GM23338 (cell line): ENCODE measurements at regions not wholly inside any gene's neighbourhood (a gene's known extent, or its start where the extent isn't known, plus 50 kb on each side); places are given as distances from the start of the nearest gene placed in this dataset.

ENCODE experiments used
- ATAC-seq: fragments of 200-7000 bp; cut with Tn5 transposase; 3 replicates; pipeline ENCODE4 v1.9.1; 2020
- DNase-seq: peaks from one replicate; pipeline ENCODE4 v3.0.0-alpha.2; 2015; ENCODE audit warnings: low spot score
- H2AFZ ChIP-seq: fragments of 200-600 bp; sonication (generic); 2 replicates; pipeline ENCODE4 v1.8.0; 2016; ENCODE audit warnings: antibody characterized with exemption, mild to moderate bottlenecking, moderate library complexity
- H3F3A ChIP-seq: fragments of 200-600 bp; sonication (generic); replicated peaks from 2 replicates; pipeline ENCODE4 v1.8.0; 2017; ENCODE audit warnings: antibody characterized with exemption, mixed run types, low read depth
- H3K27ac ChIP-seq: fragments of 200-600 bp; sonication (generic); 2 replicates; pipeline ENCODE4 v1.6.1; 2016; ENCODE audit warnings: low read depth
- H3K27me3 ChIP-seq: fragments of 200-600 bp; sonication (generic); 2 replicates; pipeline ENCODE4 v1.8.0; 2016; ENCODE audit warnings: mild to moderate bottlenecking, mixed run types, moderate library complexity; ENCODE audit not compliant: insufficient read depth
- H3K36me3 ChIP-seq: fragments of 200-600 bp; sonication (generic); 2 replicates; pipeline ENCODE4 v1.8.0; 2016; ENCODE audit warnings: mild to moderate bottlenecking; ENCODE audit not compliant: insufficient read depth
- H3K4me1 ChIP-seq: fragments of 200-600 bp; sonication (generic); 2 replicates; pipeline ENCODE4 v1.8.0; 2016; ENCODE audit warnings: mild to moderate bottlenecking, moderate library complexity; ENCODE audit not compliant: insufficient read depth
- H3K4me2 ChIP-seq: fragments of 200-600 bp; sonication (generic); 2 replicates; pipeline ENCODE4 v1.7.1; 2017; ENCODE audit warnings: mixed run types
- H3K4me3 ChIP-seq: fragments of 200-600 bp; sonication (generic); 2 replicates; pipeline ENCODE4 v1.6.1; 2016; ENCODE audit warnings: mixed run types
- H3K79me2 ChIP-seq: fragments of 200-600 bp; sonication (generic); replicated peaks from 2 replicates; pipeline ENCODE4 v1.8.0; 2017; ENCODE audit warnings: mild to moderate bottlenecking; ENCODE audit not compliant: insufficient read depth
- H3K9me2 ChIP-seq: fragments of 200-600 bp; sonication (generic); 2 replicates; pipeline ENCODE4 v1.8.0; 2017; ENCODE audit not compliant: insufficient read depth
- H4K20me1 ChIP-seq: fragments of 200-600 bp; sonication (generic); replicated peaks from 2 replicates; pipeline ENCODE4 v1.8.0; 2017; ENCODE audit warnings: mild to moderate bottlenecking; ENCODE audit not compliant: insufficient read depth
- H3K27ac Mint-ChIP-seq: 2 replicates; pipeline ENCODE4 v1.8.0; 2020; ENCODE audit warnings: inconsistent platforms, mild to moderate bottlenecking, moderate library complexity, mixed read lengths
- H3K27me3 Mint-ChIP-seq: 3 replicates; pipeline ENCODE4 v1.8.0; 2022; ENCODE audit warnings: low read depth, mild to moderate bottlenecking, moderate library complexity, mixed read lengths, inconsistent platforms; ENCODE audit not compliant: insufficient read depth, poor library complexity
- H3K36me3 Mint-ChIP-seq: 3 replicates; pipeline ENCODE4 v1.8.0; 2021; ENCODE audit warnings: low read depth, mild to moderate bottlenecking, inconsistent platforms, moderate library complexity, mixed read lengths
- H3K4me1 Mint-ChIP-seq: 3 replicates; pipeline ENCODE4 v1.8.0; 2020; ENCODE audit warnings: mild to moderate bottlenecking, inconsistent platforms, mixed read lengths
- H3K4me3 Mint-ChIP-seq: 3 replicates; pipeline ENCODE4 v1.8.0; 2021; ENCODE audit warnings: moderate library complexity, mild to moderate bottlenecking, inconsistent platforms, mixed read lengths
- H3K9me3 Mint-ChIP-seq: 3 replicates; pipeline ENCODE4 v1.8.0; 2020; ENCODE audit warnings: moderate library complexity, mild to moderate bottlenecking, inconsistent platforms, mixed read lengths
- CREB1 ChIP-seq: fragments of 250-450 bp; sonication (Bioruptor Pico); IDR thresholded peaks from 2 replicates; pipeline ENCODE4 v1.5.0; 2020; ENCODE audit warnings: low read depth, mild to moderate bottlenecking, moderate library complexity
- CTCF ChIP-seq, 2 experiments: fragments of 200-600 bp in 1 of 2; sonication (generic) in 1 of 2; conservative IDR thresholded peaks; 2 replicates each; pipeline versions ENCODE4 v1.5.1 to v1.6.1; 2016 to 2017; ENCODE audit warnings: antibody characterized with exemption in 2 of 2, low read depth in 2 of 2, mild to moderate bottlenecking in 2 of 2, moderate library complexity in 1 of 2
- ETS1 ChIP-seq: IDR thresholded peaks from 2 replicates; pipeline ENCODE4 v1.6.1; 2016; ENCODE audit warnings: antibody characterized with exemption
- EZH2 ChIP-seq: fragments of 200-600 bp; sonication (generic); IDR thresholded peaks from one replicate; pipeline ENCODE4 v1.8.0; 2017; ENCODE audit warnings: antibody characterized with exemption, mild to moderate bottlenecking, low read depth; ENCODE audit not compliant: unreplicated experiment
- EZH2phosphoT487 ChIP-seq: fragments of 200-600 bp; sonication (generic); IDR thresholded peaks from one replicate; pipeline ENCODE4 v1.8.1; 2018; ENCODE audit warnings: antibody characterized with exemption; ENCODE audit not compliant: unreplicated experiment
- JUNB ChIP-seq: IDR thresholded peaks from one replicate; pipeline ENCODE4 v1.6.1; 2016; ENCODE audit warnings: antibody characterized with exemption; ENCODE audit not compliant: unreplicated experiment
- NANOG ChIP-seq: IDR thresholded peaks from 2 replicates; pipeline ENCODE4 v1.6.1; 2016; ENCODE audit warnings: antibody characterized with exemption, borderline replicate concordance
- POLR2AphosphoS5 ChIP-seq: IDR thresholded peaks from 2 replicates; pipeline ENCODE4 v1.6.1; 2016; ENCODE audit warnings: antibody characterized with exemption, low read depth
- REST ChIP-seq: IDR thresholded peaks from one replicate; pipeline ENCODE4 v1.6.1; 2018; ENCODE audit warnings: antibody characterized with exemption; ENCODE audit not compliant: unreplicated experiment
- STAT1 ChIP-seq: IDR thresholded peaks from one replicate; pipeline ENCODE4 v1.6.1; 2016; ENCODE audit warnings: antibody characterized with exemption; ENCODE audit not compliant: unreplicated experiment
- ZNF114 ChIP-seq: fragments of 250-450 bp; sonication (Bioruptor Pico); IDR thresholded peaks from 2 replicates; pipeline ENCODE4 v1.5.0; 2020; ENCODE audit warnings: mild to moderate bottlenecking, moderate library complexity
- ZNF331 ChIP-seq: fragments of 250-450 bp; sonication (Bioruptor Pico); IDR thresholded peaks from 2 replicates; pipeline ENCODE4 v1.5.0; 2020; ENCODE audit warnings: low read depth, mild to moderate bottlenecking, moderate library complexity
- ZNF462 ChIP-seq: fragments of 250-450 bp; sonication (Bioruptor Pico); IDR thresholded peaks from 2 replicates; pipeline ENCODE4 v1.5.0; 2020; ENCODE audit warnings: mild to moderate bottlenecking, moderate library complexity

- no peak for ATAC-seq
These were observed 662.6 kb upstream of the MGMT start for GRCh38 chr10:128804411-128804810.

More at GRCh38 chr10:128804411-128804810, 662.6 kb upstream of the MGMT start:
- Histone ChIP-seq H3K9me2 (peaks cover 12% of the 10 kb centered on the region; the same call in 1 of the 2 replicates), H2AFZ (no peak overlapping the region), H3F3A (no peaks in the 10 kb centered on the region), H3K4me1 (peaks cover 6% of the 10 kb centered on the region), H3K27me3 (no peaks in the 10 kb centered on the region), H3K4me2 (no peak overlapping the region), H3K27ac (no peak overlapping the region), H3K79me2 (no peaks in the 10 kb centered on the region), H3K36me3 (no peaks in the 10 kb centered on the region), H3K4me3 (no peak overlapping the region), H4K20me1 (no peaks in the 10 kb centered on the region)
- Mint-ChIP-seq H3K4me3 (no peak overlapping the region), H3K36me3 (no peaks in the 10 kb centered on the region), H3K9me3 (no peaks in the 10 kb centered on the region), H3K4me1 (peaks cover 12% of the 10 kb centered on the region; the same call in 2 of the 3 replicates), H3K27ac (no peak overlapping the region), H3K27me3 (peaks cover 5% of the 10 kb centered on the region)
- TF ChIP-seq ZNF331 (CRISPR knock-in tag) (no peak), EZH2 (no peak), CREB1 (CRISPR knock-in tag) (no peak), JUNB (no peak), CTCF (conservative IDR thresholded peaks at IDR 0.05; ENCODE audit: low read depth in 2 of 2) (no peak), ETS1 (no peak), STAT1 (no peak), NANOG (no peak), POLR2AphosphoS5 (no peak), ZNF462 (CRISPR knock-in tag) (no peak), EZH2phosphoT487 (no peak), REST (no peak), ZNF114 (CRISPR knock-in tag) (no peak)
- no peak for DNase-seq
